ENCODE measurements at regions not wholly inside any gene's neighbourhood (a gene's known extent, or its start where the extent isn't known, plus 50 kb on each side); places are given as distances from the start of the nearest gene placed in this dataset.

DNA sequence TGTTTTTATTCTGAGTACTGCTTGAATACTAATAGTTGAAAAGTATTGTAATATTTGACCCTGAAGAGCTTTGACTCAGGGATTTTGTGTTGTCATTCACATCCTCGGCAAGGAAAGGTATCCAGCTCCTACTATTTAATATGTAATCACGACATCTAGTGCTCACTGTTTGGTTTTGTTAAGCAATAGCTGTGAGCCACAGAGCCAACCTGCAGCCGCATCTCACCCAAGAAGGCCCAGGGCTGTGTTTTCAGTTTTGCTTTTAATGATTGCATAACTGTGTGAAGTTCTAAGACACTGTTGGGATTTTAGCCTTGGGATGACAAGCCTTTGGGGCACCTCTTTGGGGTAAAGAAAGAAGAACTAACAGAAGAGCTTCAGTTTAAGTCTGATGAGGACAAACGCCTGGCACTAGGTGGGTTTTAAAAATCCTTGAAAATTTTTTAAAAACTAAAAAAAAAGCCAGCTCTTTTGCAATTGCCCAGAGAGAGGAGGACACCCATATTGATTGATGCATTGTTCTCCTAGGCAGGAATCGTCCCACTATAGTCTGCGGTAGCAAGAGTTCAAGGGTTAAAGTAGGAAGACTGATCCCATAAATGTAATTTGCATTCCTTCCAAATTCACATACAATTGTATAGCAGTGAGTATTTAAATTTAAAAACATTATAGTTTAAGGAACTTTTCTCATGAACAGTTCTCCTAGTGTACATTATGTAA lies 157.8 kb downstream of the RELL1 start:
- Mint-ChIP-seq H3K27me3 (ENCODE audit: insufficient read depth, low read depth) (no peaks in the 10 kb centered on the region), H3K4me3 (no peak overlapping the region), H3K9me3 (peaks cover 4% of the 10 kb centered on the region), H3K36me3 (no peaks in the 10 kb centered on the region), H3K27ac (no peak overlapping the region), H3K4me1 (no peaks in the 10 kb centered on the region)
- Histone ChIP-seq H3K79me2 (ENCODE audit: low read depth) (no peaks in the 10 kb centered on the region), H3K4me1 (no peaks in the 10 kb centered on the region), H3K4me3 (no peak overlapping the region), H4K20me1 (ENCODE audit: low read depth) (no peaks in the 10 kb centered on the region), H3K4me2 (no peak overlapping the region), H3K27me3 (no peaks in the 10 kb centered on the region), H3K36me3 (no peaks in the 10 kb centered on the region), H3K27ac (no peak overlapping the region), H3F3A (ENCODE audit: low read depth) (no peaks in the 10 kb centered on the region), H3K9me3 (ENCODE audit: low read depth) (no peaks in the 10 kb centered on the region), H2AFZ (replicated peaks) (no peak overlapping the region), H3K9ac (no peak overlapping the region)
- TF ChIP-seq EZH2 (IDR thresholded peaks at IDR 0.05) = no peak
- TF ChIP-seq EZH2phosphoT487 (IDR thresholded peaks at IDR 0.05) = no peak
- TF ChIP-seq, protein P1, sequence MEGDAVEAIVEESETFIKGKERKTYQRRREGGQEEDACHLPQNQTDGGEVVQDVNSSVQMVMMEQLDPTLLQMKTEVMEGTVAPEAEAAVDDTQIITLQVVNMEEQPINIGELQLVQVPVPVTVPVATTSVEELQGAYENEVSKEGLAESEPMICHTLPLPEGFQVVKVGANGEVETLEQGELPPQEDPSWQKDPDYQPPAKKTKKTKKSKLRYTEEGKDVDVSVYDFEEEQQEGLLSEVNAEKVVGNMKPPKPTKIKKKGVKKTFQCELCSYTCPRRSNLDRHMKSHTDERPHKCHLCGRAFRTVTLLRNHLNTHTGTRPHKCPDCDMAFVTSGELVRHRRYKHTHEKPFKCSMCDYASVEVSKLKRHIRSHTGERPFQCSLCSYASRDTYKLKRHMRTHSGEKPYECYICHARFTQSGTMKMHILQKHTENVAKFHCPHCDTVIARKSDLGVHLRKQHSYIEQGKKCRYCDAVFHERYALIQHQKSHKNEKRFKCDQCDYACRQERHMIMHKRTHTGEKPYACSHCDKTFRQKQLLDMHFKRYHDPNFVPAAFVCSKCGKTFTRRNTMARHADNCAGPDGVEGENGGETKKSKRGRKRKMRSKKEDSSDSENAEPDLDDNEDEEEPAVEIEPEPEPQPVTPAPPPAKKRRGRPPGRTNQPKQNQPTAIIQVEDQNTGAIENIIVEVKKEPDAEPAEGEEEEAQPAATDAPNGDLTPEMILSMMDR (IDR thresholded peaks at IDR 0.05) = no peak
- no peak for DNase-seq (ENCODE audit: low spot score)

DNA sequence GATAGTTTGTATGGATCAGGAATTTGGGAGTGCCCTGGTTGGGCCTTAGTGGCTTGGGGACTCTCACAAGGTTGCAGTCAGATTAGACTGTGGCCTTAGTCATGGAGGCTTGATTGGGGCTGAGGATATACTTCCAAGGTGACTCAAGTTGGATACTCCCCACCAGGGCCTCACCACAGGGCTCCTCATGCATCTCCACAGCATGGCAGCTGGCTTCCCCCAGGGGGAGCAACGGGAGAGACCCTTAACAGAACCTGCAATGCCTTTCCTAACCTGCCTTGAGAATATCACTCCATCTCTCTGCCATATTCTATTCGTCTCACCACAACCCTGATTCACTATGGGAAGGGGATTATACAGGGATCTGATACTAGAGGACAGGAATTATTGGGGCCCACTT lies 161.9 kb downstream of the RELL1 start:
- H4K20me1 ChIP-seq (ENCODE audit: low read depth) = no peaks in the 10 kb centered on the region
- H3K27me3 ChIP-seq = no peaks in the 10 kb centered on the region
- Mint-ChIP-seq H3K4me3 (no peak overlapping the region), H3K36me3 (peaks cover 2% of the 10 kb centered on the region), H3K27me3 (ENCODE audit: insufficient read depth, low read depth) (peaks cover 2% of the 10 kb centered on the region), H3K27ac (no peak overlapping the region), H3K4me1 (no peaks in the 10 kb centered on the region), H3K9me3 (peaks cover 20% of the 10 kb centered on the region)
- H3K27ac ChIP-seq = no peak overlapping the region
- no peak overlapping the region for H2AFZ ChIP-seq (replicated peaks)
- no peaks in the 10 kb centered on the region for H3K79me2 ChIP-seq (ENCODE audit: low read depth)
- H3F3A ChIP-seq (ENCODE audit: low read depth) = no peaks in the 10 kb centered on the region
- TF ChIP-seq EZH2phosphoT487 (IDR thresholded peaks at IDR 0.05) (no peak), EZH2 (IDR thresholded peaks at IDR 0.05) (no peak)
- TF ChIP-seq, protein P1 (IDR thresholded peaks at IDR 0.05) = no peak
- no peaks in the 10 kb centered on the region for H3K9me3 ChIP-seq (ENCODE audit: low read depth)
- DNase-seq (ENCODE audit: low spot score) = no peak
- H3K36me3 ChIP-seq = no peaks in the 10 kb centered on the region
- no peak overlapping the region for H3K4me3 ChIP-seq
- H3K9ac ChIP-seq = no peak overlapping the region
- H3K4me2 ChIP-seq = no peak overlapping the region
- H3K4me1 ChIP-seq = no peaks in the 10 kb centered on the region

DNA sequence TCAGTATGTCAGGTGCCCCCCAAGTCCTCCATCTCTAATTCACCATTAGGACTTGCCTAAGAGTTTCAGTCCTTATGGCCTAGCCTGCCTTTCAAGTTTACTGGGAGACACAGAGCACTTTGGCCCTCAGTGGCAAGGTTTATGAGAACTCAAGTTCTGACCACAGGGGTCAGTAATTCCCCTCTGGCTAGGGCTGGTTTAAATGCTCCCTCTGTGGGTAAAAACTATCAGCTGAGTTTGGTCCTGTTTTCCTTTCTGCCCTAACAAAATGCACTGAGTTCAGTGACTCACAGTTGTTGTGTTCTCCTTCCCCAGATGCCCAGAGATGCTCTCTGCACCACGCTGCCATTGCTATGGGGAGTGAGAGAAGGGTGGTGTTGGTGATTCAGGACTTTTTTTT lies 163.2 kb downstream of the RELL1 start:
- Histone ChIP-seq H4K20me1 (ENCODE audit: low read depth) (no peaks in the 10 kb centered on the region), H3K27ac (no peak overlapping the region), H3K4me1 (no peaks in the 10 kb centered on the region), H3K4me3 (no peak overlapping the region), H3K36me3 (no peaks in the 10 kb centered on the region), H3K4me2 (no peak overlapping the region), H3K9ac (no peak overlapping the region), H3K9me3 (ENCODE audit: low read depth) (no peaks in the 10 kb centered on the region), H3F3A (ENCODE audit: low read depth) (no peaks in the 10 kb centered on the region), H2AFZ (replicated peaks) (no peak overlapping the region), H3K79me2 (ENCODE audit: low read depth) (no peaks in the 10 kb centered on the region), H3K27me3 (no peaks in the 10 kb centered on the region)
- Mint-ChIP-seq H3K27ac (no peak overlapping the region), H3K4me3 (no peak overlapping the region), H3K9me3 (peaks cover 22% of the 10 kb centered on the region), H3K4me1 (no peaks in the 10 kb centered on the region), H3K27me3 (ENCODE audit: insufficient read depth, low read depth) (peaks cover 2% of the 10 kb centered on the region), H3K36me3 (peaks cover 2% of the 10 kb centered on the region)
- no peak for TF ChIP-seq EZH2 (IDR thresholded peaks at IDR 0.05)
- TF ChIP-seq, protein P1 (IDR thresholded peaks at IDR 0.05) = no peak
- no peak for TF ChIP-seq EZH2phosphoT487 (IDR thresholded peaks at IDR 0.05)
- DNase-seq (ENCODE audit: low spot score) = no peak

Measured in neural progenitor cell (in vitro differentiated cells).